CD14-positive monocyte (primary cell): ENCODE measurements at regions not wholly inside any gene's neighbourhood (a gene's known extent, or its start where the extent isn't known, plus 50 kb on each side); places are given as distances from the start of the nearest gene placed in this dataset.

Experiments
- DNase-seq, 3 donors: peaks; one replicate each; pipeline ENCODE4 v3.0.0-alpha.2; 2011 to 2022
- H2AFZ ChIP-seq: 2 replicates; pipeline ENCODE4 v1.6.0; 2012; ENCODE audit warnings: mild to moderate bottlenecking, low read depth, low read length, inconsistent platforms; ENCODE audit not compliant: insufficient read depth, poor library complexity, severe bottlenecking
- H3K27ac ChIP-seq, 2 donors: 1 replicate in 1 of 2; 2 replicates in 1 of 2; pipeline ENCODE4 v1.5.1; 2012 to 2013; ENCODE audit warnings: low read length in 2 of 2, control low read depth in 1 of 2, inconsistent platforms in 1 of 2, low read depth in 1 of 2, mild to moderate bottlenecking in 1 of 2
- H3K27me3 ChIP-seq, 2 donors: one replicate each; pipeline versions ENCODE4 v1.6.0 to v1.6.1; 2011 to 2013; ENCODE audit warnings: low read length in 2 of 2; ENCODE audit not compliant: control insufficient read depth in 2 of 2, insufficient read depth in 2 of 2
- H3K36me3 ChIP-seq, 2 donors: replicated peaks in 1 of 2; 1 replicate in 1 of 2; 2 replicates in 1 of 2; pipeline versions ENCODE4 v1.5.1 to v1.6.1; 2012 to 2013; ENCODE audit warnings: low read length in 2 of 2, control low read depth in 1 of 2, inconsistent platforms in 1 of 2, mild to moderate bottlenecking in 1 of 2; ENCODE audit not compliant: insufficient read depth in 2 of 2, control insufficient read depth in 1 of 2
- H3K4me1 ChIP-seq, 2 donors: 1 replicate in 1 of 2; 2 replicates in 1 of 2; pipeline versions ENCODE4 v1.5.1 to v1.6.1; 2012 to 2013; ENCODE audit warnings: low read length in 2 of 2, control low read depth in 1 of 2, inconsistent platforms in 1 of 2, mild to moderate bottlenecking in 1 of 2, moderate library complexity in 1 of 2; ENCODE audit not compliant: insufficient read depth in 2 of 2, control insufficient read depth in 1 of 2
- H3K4me2 ChIP-seq: replicated peaks from 2 replicates; pipeline ENCODE3; 2012; ENCODE audit warnings: low read length, moderate library complexity, mild to moderate bottlenecking; ENCODE audit not compliant: poor library complexity, severe bottlenecking; ENCODE audit errors: extremely low read depth
- H3K4me3 ChIP-seq, 3 experiments: fragments of 200-600 bp in 1 of 3; sonication (generic) in 1 of 3; replicated peaks in 1 of 3; 1 replicate in 2 of 3; 2 replicates in 1 of 3; pipeline ENCODE4 v1.5.1; 2011 to 2013; ENCODE audit warnings: low read length in 3 of 3, mild to moderate bottlenecking in 3 of 3, control low read depth in 2 of 3, low read depth in 2 of 3, inconsistent platforms in 1 of 3, moderate library complexity in 1 of 3
- H3K79me2 ChIP-seq: 2 replicates; pipeline ENCODE4 v1.6.0; 2012; ENCODE audit warnings: mild to moderate bottlenecking, control low read depth, inconsistent platforms, low read length, moderate library complexity; ENCODE audit not compliant: insufficient read depth
- H3K9ac ChIP-seq: 2 replicates; pipeline ENCODE4 v1.6.0; 2017; ENCODE audit warnings: low read length, mild to moderate bottlenecking; ENCODE audit not compliant: insufficient read depth, poor library complexity, severe bottlenecking
- H3K9me3 ChIP-seq, 2 donors: replicated peaks in 1 of 2; 1 replicate in 1 of 2; 2 replicates in 1 of 2; pipeline versions ENCODE4 v1.5.1 to v1.6.1; 2012 to 2013; ENCODE audit warnings: low read length in 2 of 2, control low read depth in 1 of 2; ENCODE audit not compliant: control insufficient read depth in 1 of 2, insufficient read depth in 1 of 2
- H4K20me1 ChIP-seq: 2 replicates; pipeline ENCODE4 v1.6.0; 2012; ENCODE audit warnings: mild to moderate bottlenecking, low read length, control low read depth, moderate library complexity; ENCODE audit not compliant: insufficient read depth
- H3K27ac Mint-ChIP-seq, 7 donors: one replicate each; pipeline ENCODE4 v1.8.0; 2020; ENCODE audit warnings: mild to moderate bottlenecking in 7 of 7, mixed read lengths in 7 of 7, moderate library complexity in 6 of 7, inconsistent platforms in 2 of 7
- H3K27me3 Mint-ChIP-seq, 3 donors: one replicate each; pipeline ENCODE4 v1.8.0; 2021 to 2022; ENCODE audit warnings: low read depth in 3 of 3, mild to moderate bottlenecking in 3 of 3, mixed read lengths in 3 of 3, moderate library complexity in 3 of 3, inconsistent platforms in 1 of 3
- H3K36me3 Mint-ChIP-seq, 2 donors: one replicate each; pipeline ENCODE4 v1.8.0; 2020; ENCODE audit warnings: mixed read lengths in 2 of 2, inconsistent platforms in 1 of 2, mild to moderate bottlenecking in 1 of 2
- H3K4me1 Mint-ChIP-seq: one replicate; pipeline ENCODE4 v1.8.0; 2020; ENCODE audit warnings: mild to moderate bottlenecking, mixed read lengths
- H3K4me3 Mint-ChIP-seq, 2 donors: one replicate each; pipeline ENCODE4 v1.8.0; 2020; ENCODE audit warnings: mild to moderate bottlenecking in 2 of 2, mixed read lengths in 2 of 2, moderate library complexity in 1 of 2
- H3K9me3 Mint-ChIP-seq, 7 donors: one replicate each; pipeline ENCODE4 v1.8.0; 2020 to 2022; ENCODE audit warnings: mixed read lengths in 7 of 7, mild to moderate bottlenecking in 6 of 7, moderate library complexity in 6 of 7, inconsistent platforms in 2 of 7
- CTCF ChIP-seq: fragments of 200-600 bp; IDR thresholded peaks from one replicate; pipeline ENCODE4 v1.8.0; 2022; ENCODE audit warnings: antibody characterized with exemption, mild to moderate bottlenecking
- WGBS: methylation state at CpG from one replicate; pipeline ENCODE4 v1.1.5; 2013; ENCODE audit warnings: missing lambda C conversion rate; ENCODE audit not compliant: insufficient coverage; 5-methylcytosine and 5-hydroxymethylcytosine counted together
- intact Hi-C, 2 donors: fragments of 100-400 bp; cut with micrococcal nuclease; formaldehyde crosslinking; loops; one replicate each; pipeline versions ENCODE4 v1.15.0 to v1.15.1; 2023

GRCh38 chr7:25431956-25432450, 203.7 kb upstream of the NPVF start:
- WGBS: 96% methylated on average over 2 of the region's 3 CpGs
- Histone ChIP-seq H3K4me1 (no peaks in the 10 kb centered on the region), H3K27ac (no peak overlapping the region), H3K36me3 (no peaks in the 10 kb centered on the region), H3K79me2 (no peaks in the 10 kb centered on the region), H4K20me1 (no peaks in the 10 kb centered on the region), H3K4me3 (no peak overlapping the region), H3K9ac (no peak overlapping the region), H3K4me2 (no peak overlapping the region), H3K27me3 (no peaks in the 10 kb centered on the region), H3K9me3 (no peaks in the 10 kb centered on the region), H2AFZ (no peak overlapping the region)
- peaks cover 6% of the 10 kb centered on the region for H3K4me1 Mint-ChIP-seq
- no peak overlapping the region for H3K4me3 Mint-ChIP-seq
- TF ChIP-seq CTCF: no peak
- intact Hi-C loops: no loop called here
- H3K9me3 Mint-ChIP-seq: no peaks in the 10 kb centered on the region
- no peaks in the 10 kb centered on the region for H3K36me3 Mint-ChIP-seq
- no peak for DNase-seq
- H3K27ac Mint-ChIP-seq: peak overlapping the region in 1 of 7 donors; percentile 74
- H3K27me3 Mint-ChIP-seq: peaks cover 0 to 3% (median 0%) of the 10 kb centered on the region in 3 donors

GRCh38 chr7:25432807-25433206, 204.5 kb upstream of the NPVF start:
- Histone ChIP-seq H3K9me3 (no peaks in the 10 kb centered on the region), H3K4me1 (no peaks in the 10 kb centered on the region), H3K4me3 (no peak overlapping the region), H3K27me3 (no peaks in the 10 kb centered on the region), H3K4me2 (no peak overlapping the region), H3K36me3 (no peaks in the 10 kb centered on the region), H4K20me1 (no peaks in the 10 kb centered on the region), H3K79me2 (no peaks in the 10 kb centered on the region), H2AFZ (no peak overlapping the region), H3K27ac (no peak overlapping the region), H3K9ac (no peak overlapping the region)
- no peak for TF ChIP-seq CTCF
- Mint-ChIP-seq H3K9me3 (peaks cover 0 to 2% (median 0%) of the 10 kb centered on the region in 7 donors), H3K4me1 (peaks cover 3% of the 10 kb centered on the region), H3K4me3 (no peak overlapping the region), H3K27me3 (peaks cover 0 to 3% (median 0%) of the 10 kb centered on the region in 3 donors), H3K27ac (no peak overlapping the region), H3K36me3 (no peaks in the 10 kb centered on the region)
- no CpG with 5 or more reads among the region's 2 CpGs for WGBS
- intact Hi-C loops: no loop called here
- DNase-seq: no peak
